ENCODE measurements at regions not wholly inside any gene's neighbourhood (a gene's known extent, or its start where the extent isn't known, plus 50 kb on each side); places are given as distances from the start of the nearest gene placed in this dataset.

DNA sequence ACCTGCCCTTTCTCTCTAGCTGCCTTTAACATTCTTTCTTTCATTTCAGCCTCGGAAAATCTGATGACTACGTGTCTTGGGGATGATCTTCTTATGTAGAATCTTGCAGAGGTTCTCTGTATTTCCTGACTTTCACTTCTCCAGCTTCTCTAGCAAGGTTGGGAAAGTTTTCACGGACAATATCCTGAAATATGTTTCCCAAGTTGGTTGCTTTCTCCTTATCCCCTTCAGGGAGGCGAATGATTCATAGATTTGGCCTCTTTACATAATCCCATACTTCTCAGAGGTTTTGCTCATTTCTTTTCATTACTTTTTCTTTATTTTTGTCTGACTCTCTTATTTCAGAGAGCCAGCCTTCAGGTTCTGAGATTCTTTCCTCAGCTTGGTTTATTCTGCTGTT, 62.1 kb upstream of the CCDC54 start:
- no peak for DNase-seq

DNA sequence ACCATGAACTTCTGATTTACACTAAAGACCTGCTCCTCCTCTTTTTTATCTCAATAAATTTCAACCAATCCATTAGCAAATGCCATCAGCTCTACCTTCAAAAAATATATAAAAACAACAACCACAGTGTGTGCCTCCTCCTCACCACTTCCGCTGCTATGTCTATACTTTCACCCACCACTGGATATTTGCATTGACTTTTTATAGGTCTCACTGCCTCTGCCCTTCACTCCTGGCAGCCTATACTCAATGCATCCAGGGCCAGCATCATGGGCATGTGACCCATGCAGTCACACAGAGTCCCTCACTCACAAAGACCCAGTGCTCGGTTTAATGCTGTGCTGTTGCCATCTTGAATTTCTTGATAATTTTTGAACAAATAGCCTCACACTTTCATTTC, 53.5 kb upstream of the CCDC54 start:
- DNase-seq, result no peak

DNA sequence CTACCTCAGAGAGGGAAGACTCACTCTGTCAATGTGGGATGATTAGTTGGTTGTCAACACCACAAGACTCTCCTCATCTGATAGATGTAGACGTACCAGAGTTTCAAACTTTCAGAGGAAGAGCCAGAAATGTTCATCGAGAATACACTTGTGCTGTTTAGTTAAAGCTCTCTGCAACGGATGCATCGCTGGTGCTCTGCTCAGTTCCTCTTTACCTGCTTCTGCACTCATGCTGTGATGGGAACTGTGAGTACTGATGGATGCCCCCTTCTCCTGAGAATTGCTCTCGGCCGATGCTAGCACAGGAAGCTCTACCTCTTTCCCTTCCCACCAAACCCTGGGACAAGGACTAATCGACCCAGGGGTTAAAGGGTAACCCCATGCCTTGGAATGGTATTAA, 51.8 kb upstream of the CCDC54 start:
- DNase-seq, result no peak
